ENCODE measurements at regions not wholly inside any gene's neighbourhood (a gene's known extent, or its start where the extent isn't known, plus 50 kb on each side); places are given as distances from the start of the nearest gene placed in this dataset.

GRCh38 chr7:85516675-85517074 is 329.8 kb upstream of the SEMA3D start:
- TF ChIP-seq POLR2A (IDR thresholded peaks at IDR 0.05): no peak
- TF ChIP-seq, protein P1, sequence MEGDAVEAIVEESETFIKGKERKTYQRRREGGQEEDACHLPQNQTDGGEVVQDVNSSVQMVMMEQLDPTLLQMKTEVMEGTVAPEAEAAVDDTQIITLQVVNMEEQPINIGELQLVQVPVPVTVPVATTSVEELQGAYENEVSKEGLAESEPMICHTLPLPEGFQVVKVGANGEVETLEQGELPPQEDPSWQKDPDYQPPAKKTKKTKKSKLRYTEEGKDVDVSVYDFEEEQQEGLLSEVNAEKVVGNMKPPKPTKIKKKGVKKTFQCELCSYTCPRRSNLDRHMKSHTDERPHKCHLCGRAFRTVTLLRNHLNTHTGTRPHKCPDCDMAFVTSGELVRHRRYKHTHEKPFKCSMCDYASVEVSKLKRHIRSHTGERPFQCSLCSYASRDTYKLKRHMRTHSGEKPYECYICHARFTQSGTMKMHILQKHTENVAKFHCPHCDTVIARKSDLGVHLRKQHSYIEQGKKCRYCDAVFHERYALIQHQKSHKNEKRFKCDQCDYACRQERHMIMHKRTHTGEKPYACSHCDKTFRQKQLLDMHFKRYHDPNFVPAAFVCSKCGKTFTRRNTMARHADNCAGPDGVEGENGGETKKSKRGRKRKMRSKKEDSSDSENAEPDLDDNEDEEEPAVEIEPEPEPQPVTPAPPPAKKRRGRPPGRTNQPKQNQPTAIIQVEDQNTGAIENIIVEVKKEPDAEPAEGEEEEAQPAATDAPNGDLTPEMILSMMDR (IDR thresholded peaks at IDR 0.05): no peak

All from heart left ventricle (tissue), 13 donors.